LNCaP clone FGC (cell line): ENCODE measurements at regions not wholly inside any gene's neighbourhood (a gene's known extent, or its start where the extent isn't known, plus 50 kb on each side); places are given as distances from the start of the nearest gene placed in this dataset.

Source experiments
- DNase-seq: peaks from one replicate; pipeline ENCODE4 v3.0.0-alpha.2; 2011; ENCODE audit warnings: low read depth
- H3K4me3 ChIP-seq: 2 replicates; pipeline ENCODE4 v1.5.1; 2011; ENCODE audit warnings: mild to moderate bottlenecking, low read depth, low read length, control low read depth
- CTCF ChIP-seq: IDR thresholded peaks from 2 replicates; pipeline ENCODE4 v1.5.1; 2012; ENCODE audit warnings: mild to moderate bottlenecking; ENCODE audit not compliant: control insufficient read depth, insufficient read depth; ENCODE audit errors: extremely low read depth

GRCh38 chr7:51539840-51540239, 223.2 kb upstream of the COBL start:
- no peak overlapping the region for H3K4me3 ChIP-seq
- DNase-seq, result no peak
- no peak for TF ChIP-seq CTCF

- DNase-seq, result no peak
- no peak overlapping the region for H3K4me3 ChIP-seq
- no peak for TF ChIP-seq CTCF
Observed at GRCh38 chr7:51528172-51528571, 211.6 kb upstream of the COBL start.

GRCh38 chr7:51521694-51522312, 205.2 kb upstream of the COBL start:
- TF ChIP-seq CTCF, result no peak
- no peak for DNase-seq
- H3K4me3 ChIP-seq, result no peak overlapping the region

GRCh38 chr7:51521054-51521453, 204.4 kb upstream of the COBL start:
- H3K4me3 ChIP-seq, result no peak overlapping the region
- no peak for TF ChIP-seq CTCF
- DNase-seq, result no peak

GRCh38 chr7:51518646-51519045, 202.0 kb upstream of the COBL start:
- no peak for TF ChIP-seq CTCF
- no peak for DNase-seq
- no peak overlapping the region for H3K4me3 ChIP-seq

- no peak for TF ChIP-seq CTCF
- DNase-seq, result no peak
- no peak overlapping the region for H3K4me3 ChIP-seq
Observed at GRCh38 chr7:51517187-51517586, 200.6 kb upstream of the COBL start.

- no peak overlapping the region for H3K4me3 ChIP-seq
- no peak for TF ChIP-seq CTCF
- no peak for DNase-seq
Observed at GRCh38 chr7:51501620-51502019, 185.0 kb upstream of the COBL start.
